ENCODE measurements at regions not wholly inside any gene's neighbourhood (a gene's known extent, or its start where the extent isn't known, plus 50 kb on each side); places are given as distances from the start of the nearest gene placed in this dataset.

DNA sequence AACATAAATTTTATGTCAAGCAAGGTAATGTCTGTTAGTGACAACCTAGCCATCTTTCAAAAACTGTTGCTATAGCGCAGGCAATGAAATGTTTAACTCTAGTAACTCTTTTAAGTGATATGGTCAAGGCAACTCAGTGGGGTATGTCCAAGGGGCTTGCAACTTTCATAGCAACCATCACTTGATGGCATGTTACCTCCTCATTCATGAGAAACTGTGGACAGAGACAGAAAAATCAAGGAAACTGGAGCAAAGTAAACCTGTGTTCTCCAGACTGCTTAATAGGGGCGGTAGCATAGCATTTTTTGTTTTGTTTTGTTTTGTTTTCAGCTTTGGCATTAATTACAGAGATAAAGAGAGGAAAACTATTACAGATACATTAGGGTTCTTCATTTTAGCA is 1456.8 kb upstream of the AGA start:
- POLR2A ChIA-PET (ENCODE audit: unreplicated experiment), result no interaction called here
- Histone ChIP-seq H2BK15ac (ENCODE audit: low read depth, low read length) (no peak overlapping the region), H3K9ac (ENCODE audit: low read depth, low read length) (no peak overlapping the region), H3K79me1 (ENCODE audit: low read depth in 1 of 2, low read length in 2 of 2) (no peaks in the 10 kb centered on the region), H3K56ac (ENCODE audit: extremely low read depth, insufficient read depth, low read length) (no peak overlapping the region), H2AK5ac (ENCODE audit: low read depth, low read length) (no peak overlapping the region), H3K27me3 (ENCODE audit: control insufficient read depth, insufficient read depth, low read length) (no peaks in the 10 kb centered on the region), H3K4me1 (ENCODE audit: control insufficient read depth, insufficient read depth, low read length) (no peaks in the 10 kb centered on the region), H3K36me3 (ENCODE audit: control insufficient read depth, insufficient read depth, low read length) (no peaks in the 10 kb centered on the region), H2BK120ac (ENCODE audit: low read depth, low read length) (no peak overlapping the region), H3K4me3 (ENCODE audit: insufficient read depth, low read depth, low read length) (no peak overlapping the region), H2AFZ (replicated peaks; ENCODE audit: low read length, poor library complexity) (no peak overlapping the region), H4K5ac (ENCODE audit: low read depth, low read length) (no peak overlapping the region), H3K14ac (replicated peaks; ENCODE audit: low read depth, low read length) (no peak overlapping the region), H4K91ac (ENCODE audit: insufficient read depth, low read depth, low read length) (no peak overlapping the region), H3K27ac (ENCODE audit: insufficient read depth, low read length) (no peak overlapping the region), H3K18ac (ENCODE audit: low read depth, low read length) (no peak overlapping the region), H2BK5ac (ENCODE audit: low read depth, low read length, poor library complexity, severe bottlenecking) (no peak overlapping the region), H2AK9ac (replicated peaks; ENCODE audit: low read depth, low read length, poor library complexity) (no peak overlapping the region), H3K9me1 (ENCODE audit: insufficient read depth, low read length) (no peaks in the 10 kb centered on the region), H3K4ac (ENCODE audit: low read depth, low read length) (no peak overlapping the region), H4K8ac (ENCODE audit: low read depth in 2 of 2, low read length in 2 of 2) (no peak overlapping the region), H2BK20ac (ENCODE audit: low read depth, low read length) (no peak overlapping the region), H3K9me3 (ENCODE audit: control insufficient read depth, insufficient read depth, low read length) (peaks cover 2% of the 10 kb centered on the region), H3K4me2 (ENCODE audit: low read depth, low read length) (no peak overlapping the region), H3K23ac (ENCODE audit: low read depth, low read length) (no peak overlapping the region), H4K20me1 (ENCODE audit: insufficient read depth, low read length) (no peaks in the 10 kb centered on the region)
- intact Hi-C loops (cut with micrococcal nuclease), result no loop called here
- CTCF ChIA-PET, result no interaction called here
- no peak for ATAC-seq (ENCODE audit: low read depth)
- in situ Hi-C loops (cut with MboI; ENCODE audit: low sequenced_read_pairs), result no loop called here
- BruUV-seq (replicated peaks), result no TSS peak
- no CpG with 5 or more reads among the region's 2 CpGs for WGBS, 2 experiments (ENCODE audit: extremely low coverage in 2 of 2, insufficient read length in 1 of 2)
- dilution Hi-C loops (cut with HindIII; ENCODE audit: low sequenced_read_pairs, unreplicated experiment), result no loop called here
- TF ChIP-seq CHD1 (IDR thresholded peaks at IDR 0.05; ENCODE audit: low read depth, low read length), result no peak
- TF ChIP-seq, protein P1, sequence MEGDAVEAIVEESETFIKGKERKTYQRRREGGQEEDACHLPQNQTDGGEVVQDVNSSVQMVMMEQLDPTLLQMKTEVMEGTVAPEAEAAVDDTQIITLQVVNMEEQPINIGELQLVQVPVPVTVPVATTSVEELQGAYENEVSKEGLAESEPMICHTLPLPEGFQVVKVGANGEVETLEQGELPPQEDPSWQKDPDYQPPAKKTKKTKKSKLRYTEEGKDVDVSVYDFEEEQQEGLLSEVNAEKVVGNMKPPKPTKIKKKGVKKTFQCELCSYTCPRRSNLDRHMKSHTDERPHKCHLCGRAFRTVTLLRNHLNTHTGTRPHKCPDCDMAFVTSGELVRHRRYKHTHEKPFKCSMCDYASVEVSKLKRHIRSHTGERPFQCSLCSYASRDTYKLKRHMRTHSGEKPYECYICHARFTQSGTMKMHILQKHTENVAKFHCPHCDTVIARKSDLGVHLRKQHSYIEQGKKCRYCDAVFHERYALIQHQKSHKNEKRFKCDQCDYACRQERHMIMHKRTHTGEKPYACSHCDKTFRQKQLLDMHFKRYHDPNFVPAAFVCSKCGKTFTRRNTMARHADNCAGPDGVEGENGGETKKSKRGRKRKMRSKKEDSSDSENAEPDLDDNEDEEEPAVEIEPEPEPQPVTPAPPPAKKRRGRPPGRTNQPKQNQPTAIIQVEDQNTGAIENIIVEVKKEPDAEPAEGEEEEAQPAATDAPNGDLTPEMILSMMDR (conservative IDR thresholded peaks at IDR 0.05; ENCODE audit: low read depth, low read length), result no peak
- no peak for DNase-seq

Measured in IMR-90 (cell line).